HG02970 (cell line): ENCODE measurements at regions not wholly inside any gene's neighbourhood (a gene's known extent, or its start where the extent isn't known, plus 50 kb on each side); places are given as distances from the start of the nearest gene placed in this dataset.

Experiments used
- ATAC-seq: cut with Tn5 transposase; IDR thresholded peaks from one replicate; pipeline ENCODE4 v1.9.1; 2021; ENCODE audit warnings: mild to moderate bottlenecking, moderate library complexity, moderate number of reproducible peaks; ENCODE audit not compliant: unreplicated experiment, low FRiP score

- ATAC-seq, result no peak
Measured at GRCh38 chr12:25013061-25013460, 64.2 kb upstream of the BCAT1 start.

GRCh38 chr12:25009496-25010092 is 60.7 kb upstream of the BCAT1 start:
- ATAC-seq, result no peak

DNA sequence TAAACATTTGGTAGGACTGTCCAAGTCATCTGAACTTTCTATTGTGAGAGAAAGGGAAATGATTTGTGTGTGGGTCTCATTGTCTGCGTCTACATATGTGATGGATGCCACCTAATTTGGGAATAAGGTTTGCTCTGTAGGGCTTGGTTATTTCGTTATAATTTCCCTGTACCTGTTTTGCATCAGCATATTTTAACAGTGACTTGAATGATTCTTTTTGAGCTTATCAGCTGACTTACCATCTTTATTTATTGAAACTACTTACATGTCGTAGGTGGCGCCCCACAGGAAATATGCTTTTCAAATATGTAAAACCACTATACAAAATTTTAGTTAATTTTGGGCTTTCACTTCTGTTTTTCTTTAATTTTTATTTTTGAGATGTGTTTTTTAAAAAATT is 56.5 kb upstream of the BCAT1 start:
- no peak for ATAC-seq

DNA sequence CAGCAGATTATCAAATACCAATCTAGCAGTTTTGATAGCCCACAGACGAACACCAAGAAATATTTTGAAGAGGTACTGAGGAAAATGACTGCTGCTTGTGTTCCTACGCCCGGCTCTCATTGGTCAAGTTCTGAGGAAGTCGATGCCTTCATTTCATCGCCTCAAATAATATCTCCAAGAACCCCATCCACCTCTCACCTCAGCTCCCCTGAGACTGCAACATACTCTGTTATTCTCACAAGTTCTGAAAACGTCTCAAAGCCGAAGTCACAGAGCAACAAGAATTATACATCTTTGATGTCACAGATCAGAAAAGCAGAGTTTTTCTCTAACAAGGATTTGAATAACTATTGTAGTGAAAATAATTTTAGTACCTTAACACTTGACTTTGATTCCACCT is 55.5 kb upstream of the BCAT1 start:
- ATAC-seq, result no peak

GRCh38 chr12:25001311-25001710 is 52.4 kb upstream of the BCAT1 start:
- ATAC-seq, result no peak
